Caco-2 (cell line): ENCODE measurements at regions not wholly inside any gene's neighbourhood (a gene's known extent, or its start where the extent isn't known, plus 50 kb on each side); places are given as distances from the start of the nearest gene placed in this dataset.

Experiments
- BruUV-seq: library from RNA; stranded (reverse); fragments of 400-500 nt; replicated peaks from 2 replicates; lab custom pipeline; 2021; lab: Mats Ljungman, UMichigan
- CTCF ChIA-PET: fragments of 300-600 bp; sonication (Branson Sonifier 250); formaldehyde crosslinking; loops from one replicate; lab custom pipeline; 2022; ENCODE audit warnings: antibody characterized with exemption; lab: Charles Lee
- POLR2A ChIA-PET: fragments of 300-600 bp; sonication (Branson Sonifier 250); formaldehyde crosslinking; loops from one replicate; lab custom pipeline; 2022; ENCODE audit warnings: antibody characterized with exemption; lab: Charles Lee
- DNase-seq, 2 experiments: peaks; one replicate each; pipeline versions ENCODE4 v3.0.0 to v3.0.0-alpha.2; 2020 to 2022
- H3K27me3 ChIP-seq: replicated peaks from 2 replicates; pipeline ENCODE4 v1.6.0; 2011; ENCODE audit warnings: low read length; ENCODE audit not compliant: control insufficient read depth, insufficient read depth
- H3K36me3 ChIP-seq: 2 replicates; pipeline ENCODE4 v1.5.1; 2011; ENCODE audit warnings: low read length; ENCODE audit not compliant: control insufficient read depth, insufficient read depth
- H3K4me1 ChIP-seq: fragments of 250-450 bp; sonication (Bioruptor Pico); 2 replicates; pipeline ENCODE4 v1.5.1; 2020; ENCODE audit warnings: mild to moderate bottlenecking
- H3K4me3 ChIP-seq: 2 replicates; pipeline ENCODE4 v1.5.1; 2011; ENCODE audit warnings: low read depth, mild to moderate bottlenecking, control low read depth, low read length
- H3K9me3 ChIP-seq: fragments of 250-450 bp; sonication (Bioruptor Pico); 2 replicates; pipeline ENCODE4 v1.5.1; 2020; ENCODE audit warnings: mild to moderate bottlenecking, moderate library complexity
- H3K27ac Mint-ChIP-seq: one replicate; pipeline ENCODE4 v1.8.0; 2022; ENCODE audit warnings: mixed read lengths; ENCODE audit not compliant: unreplicated experiment
- H3K27me3 Mint-ChIP-seq: one replicate; pipeline ENCODE4 v1.8.0; 2022; ENCODE audit warnings: mixed read lengths; ENCODE audit not compliant: insufficient read depth, unreplicated experiment
- H3K36me3 Mint-ChIP-seq: one replicate; pipeline ENCODE4 v1.8.0; 2022; ENCODE audit warnings: mild to moderate bottlenecking, mixed read lengths; ENCODE audit not compliant: insufficient read depth, unreplicated experiment
- H3K4me1 Mint-ChIP-seq: one replicate; pipeline ENCODE4 v1.8.0; 2022; ENCODE audit warnings: low read depth, mixed read lengths; ENCODE audit not compliant: unreplicated experiment
- H3K4me3 Mint-ChIP-seq: one replicate; pipeline ENCODE4 v1.8.0; 2022; ENCODE audit warnings: mild to moderate bottlenecking, moderate library complexity, mixed read lengths; ENCODE audit not compliant: unreplicated experiment
- H3K9me3 Mint-ChIP-seq: one replicate; pipeline ENCODE4 v1.8.0; 2022; ENCODE audit warnings: mixed read lengths; ENCODE audit not compliant: unreplicated experiment
- CTCF ChIP-seq, 2 experiments: fragments of 200-600 bp in 1 of 2; IDR thresholded peaks; 1 replicate in 1 of 2; 2 replicates in 1 of 2; pipeline versions ENCODE4 v1.5.1 to v1.8.0; 2011 to 2022; ENCODE audit warnings: antibody characterized with exemption in 1 of 2, control low read depth in 1 of 2, inconsistent platforms in 1 of 2, low read depth in 1 of 2, low read length in 1 of 2, mild to moderate bottlenecking in 1 of 2, moderate library complexity in 1 of 2; ENCODE audit not compliant: insufficient read depth in 1 of 2, severe bottlenecking in 1 of 2, unreplicated experiment in 1 of 2
- intact Hi-C: fragments of 100-400 bp; cut with micrococcal nuclease; formaldehyde crosslinking; loops from one replicate; pipeline ENCODE4 v1.10.0; 2022; ENCODE audit not compliant: unreplicated experiment

GRCh38 chr2:104240984-104241383 is 612.9 kb upstream of the POU3F3 start:
- no TSS peak for BruUV-seq
- Mint-ChIP-seq H3K9me3 (peaks cover 39% of the 10 kb centered on the region), H3K27me3 (no peaks in the 10 kb centered on the region), H3K27ac (no peak overlapping the region), H3K36me3 (no peaks in the 10 kb centered on the region), H3K4me3 (no peak overlapping the region), H3K4me1 (no peaks in the 10 kb centered on the region)
- POLR2A ChIA-PET, result no interaction called here
- no peaks in the 10 kb centered on the region for H3K36me3 ChIP-seq
- CTCF ChIA-PET, result no interaction called here
- no peaks in the 10 kb centered on the region for H3K27me3 ChIP-seq
- intact Hi-C loops, result no loop called here
- no peaks in the 10 kb centered on the region for H3K9me3 ChIP-seq
- no peak for TF ChIP-seq CTCF (IDR thresholded peaks at IDR 0.05; ENCODE audit: insufficient read depth in 1 of 2, low read depth in 1 of 2, low read length in 1 of 2, severe bottlenecking in 1 of 2, unreplicated experiment in 1 of 2)
- no peaks in the 10 kb centered on the region for H3K4me1 ChIP-seq
- H3K4me3 ChIP-seq, result no peak overlapping the region
- DNase-seq, result no peak

- Histone ChIP-seq H3K27me3 (no peaks in the 10 kb centered on the region), H3K4me3 (no peak overlapping the region), H3K9me3 (no peaks in the 10 kb centered on the region), H3K4me1 (no peaks in the 10 kb centered on the region), H3K36me3 (no peaks in the 10 kb centered on the region)
- ChIA-PET CTCF (no interaction called here), POLR2A (no interaction called here)
- no peaks in the 10 kb centered on the region for H3K36me3 Mint-ChIP-seq
- H3K27me3 Mint-ChIP-seq, result no peaks in the 10 kb centered on the region
- H3K4me3 Mint-ChIP-seq, result no peak overlapping the region
- H3K9me3 Mint-ChIP-seq, result no peaks in the 10 kb centered on the region
- intact Hi-C loops, result no loop called here
- BruUV-seq, result no TSS peak
- H3K4me1 Mint-ChIP-seq, result no peaks in the 10 kb centered on the region
- no peak overlapping the region for H3K27ac Mint-ChIP-seq
- no peak for DNase-seq
- no peak for TF ChIP-seq CTCF (IDR thresholded peaks at IDR 0.05; ENCODE audit: insufficient read depth in 1 of 2, low read depth in 1 of 2, low read length in 1 of 2, severe bottlenecking in 1 of 2, unreplicated experiment in 1 of 2)
Measured at GRCh38 chr2:104249629-104250028, 604.3 kb upstream of the POU3F3 start.

- Mint-ChIP-seq H3K36me3 (no peaks in the 10 kb centered on the region), H3K4me1 (no peaks in the 10 kb centered on the region), H3K9me3 (no peaks in the 10 kb centered on the region), H3K27ac (no peak overlapping the region), H3K27me3 (no peaks in the 10 kb centered on the region), H3K4me3 (no peak overlapping the region)
- Histone ChIP-seq H3K36me3 (no peaks in the 10 kb centered on the region), H3K4me1 (no peaks in the 10 kb centered on the region), H3K27me3 (no peaks in the 10 kb centered on the region), H3K4me3 (no peak overlapping the region), H3K9me3 (no peaks in the 10 kb centered on the region)
- BruUV-seq, result no TSS peak
- ChIA-PET CTCF (no interaction called here), POLR2A (no interaction called here)
- no peak for DNase-seq
- TF ChIP-seq CTCF (IDR thresholded peaks at IDR 0.05; ENCODE audit: insufficient read depth in 1 of 2, low read depth in 1 of 2, low read length in 1 of 2, severe bottlenecking in 1 of 2, unreplicated experiment in 1 of 2), result no peak
- intact Hi-C loops, result no loop called here
Measured at GRCh38 chr2:104250635-104251034, 603.3 kb upstream of the POU3F3 start.
